ENCODE measurements at regions not wholly inside any gene's neighbourhood (a gene's known extent, or its start where the extent isn't known, plus 50 kb on each side); places are given as distances from the start of the nearest gene placed in this dataset.

DNA sequence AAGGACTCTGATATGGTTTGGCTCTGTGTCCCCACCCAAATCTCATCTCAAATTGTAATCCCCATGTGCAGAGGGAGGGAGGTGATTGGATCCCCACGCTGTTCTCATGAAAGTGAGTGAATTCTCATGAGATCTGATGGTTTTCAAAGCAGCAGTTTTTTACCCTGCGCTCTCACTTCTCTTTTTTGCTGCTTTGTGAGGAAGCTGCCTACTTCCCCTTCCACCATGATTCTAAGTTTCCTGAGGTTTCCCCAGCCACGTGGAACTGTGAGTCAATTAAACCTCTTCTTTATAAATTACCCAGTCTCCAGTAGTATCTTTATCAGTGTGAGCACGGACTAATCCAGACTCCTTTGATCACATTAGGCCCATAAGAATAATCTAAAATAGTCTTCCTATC is 719.7 kb upstream of the CDH8 start:
- H3K4me2 ChIP-seq (ENCODE audit: insufficient read depth, low read length, poor library complexity, severe bottlenecking): no peak overlapping the region
- WGBS, 2 donors (ENCODE audit: extremely low coverage in 2 of 2, insufficient read length in 2 of 2, insufficient replicate concordance in 1 of 2): no CpG with 5 or more reads among the region's 4 CpGs
- no peak overlapping the region for H4K91ac ChIP-seq (ENCODE audit: low read depth, low read length, poor library complexity)
- peak overlapping the region; percentile 49 for H2AFZ ChIP-seq (ENCODE audit: low read length)
- H3K27ac ChIP-seq (replicated peaks; ENCODE audit: low read length): no peak overlapping the region
- no peak overlapping the region for H3K4me3 ChIP-seq (ENCODE audit: low read length in 2 of 2)
- no peak overlapping the region for H3K9ac ChIP-seq (ENCODE audit: low read depth, low read length, poor library complexity)
- no peak overlapping the region for H4K8ac ChIP-seq (ENCODE audit: low read depth, low read length)
- H3K18ac ChIP-seq (ENCODE audit: low read length): no peak overlapping the region
- no peaks in the 10 kb centered on the region for H3K4me1 ChIP-seq (ENCODE audit: control insufficient read depth in 2 of 2, insufficient read depth in 1 of 2, low read depth in 1 of 2, low read length in 2 of 2)
- no peak overlapping the region for H3K4ac ChIP-seq (ENCODE audit: low read length)
- DNase-seq (ENCODE audit: low spot score): no peak
- H2BK12ac ChIP-seq (ENCODE audit: low read length): no peak overlapping the region
- H3K23ac ChIP-seq (ENCODE audit: low read depth, low read length, poor library complexity): no peak overlapping the region
- no peaks in the 10 kb centered on the region for H3K36me3 ChIP-seq (replicated peaks in 1 of 2; ENCODE audit: control insufficient read depth in 2 of 2, insufficient read depth in 2 of 2, low read length in 2 of 2)
- H2AK5ac ChIP-seq (ENCODE audit: low read depth, low read length): no peak overlapping the region
- H3K9me3 ChIP-seq (replicated peaks in 1 of 2; ENCODE audit: control insufficient read depth in 2 of 2, insufficient read depth in 1 of 2, low read depth in 1 of 2, low read length in 2 of 2): peaks cover 0 to 7% of the 10 kb centered on the region in 2 donors
- no peak overlapping the region for H2BK120ac ChIP-seq (ENCODE audit: low read depth, low read length)
- no peak overlapping the region for H2BK5ac ChIP-seq (ENCODE audit: low read length)
- H3K14ac ChIP-seq (ENCODE audit: low read length): no peak overlapping the region
- no peak overlapping the region for H2BK15ac ChIP-seq (ENCODE audit: low read length)
- H3K79me1 ChIP-seq (ENCODE audit: low read depth, low read length): no peaks in the 10 kb centered on the region
- no peaks in the 10 kb centered on the region for H3K27me3 ChIP-seq (ENCODE audit: control insufficient read depth in 3 of 3, insufficient read depth in 3 of 3, low read depth in 1 of 3, low read length in 3 of 3)

DNA sequence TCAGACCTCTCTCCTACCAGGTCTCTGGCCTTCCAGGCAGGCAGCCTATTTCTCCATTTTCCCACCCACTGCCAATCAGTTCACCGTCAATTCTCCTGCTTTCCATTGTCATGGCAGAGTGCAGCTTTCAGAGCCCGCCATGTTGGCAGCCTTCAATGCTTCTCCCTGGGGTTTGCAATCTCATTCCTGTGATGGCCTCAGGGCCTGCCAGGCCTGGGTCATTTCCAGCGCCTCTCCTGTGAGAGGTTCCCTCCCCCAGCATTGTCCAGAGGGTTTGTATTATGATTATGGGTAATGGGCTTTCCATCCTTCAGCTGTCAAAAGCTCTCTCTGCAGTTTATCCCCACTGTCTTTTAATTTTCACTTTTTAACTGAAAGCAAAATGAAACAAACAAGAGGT is 716.6 kb upstream of the CDH8 start:
- Histone ChIP-seq H2BK5ac (ENCODE audit: low read length) (no peak overlapping the region), H2BK120ac (ENCODE audit: low read depth, low read length) (no peak overlapping the region), H4K91ac (ENCODE audit: low read depth, low read length, poor library complexity) (no peak overlapping the region), H3K27me3 (ENCODE audit: control insufficient read depth in 3 of 3, insufficient read depth in 3 of 3, low read depth in 1 of 3, low read length in 3 of 3) (no peaks in the 10 kb centered on the region), H3K4me1 (ENCODE audit: control insufficient read depth in 2 of 2, insufficient read depth in 1 of 2, low read depth in 1 of 2, low read length in 2 of 2) (no peaks in the 10 kb centered on the region), H3K23ac (ENCODE audit: low read depth, low read length, poor library complexity) (no peak overlapping the region), H3K18ac (ENCODE audit: low read length) (no peak overlapping the region), H3K9me3 (replicated peaks in 1 of 2; ENCODE audit: control insufficient read depth in 2 of 2, insufficient read depth in 1 of 2, low read depth in 1 of 2, low read length in 2 of 2) (peaks cover 0 to 7% of the 10 kb centered on the region in 2 donors), H3K79me1 (ENCODE audit: low read depth, low read length) (no peaks in the 10 kb centered on the region), H4K8ac (ENCODE audit: low read depth, low read length) (no peak overlapping the region), H3K4ac (ENCODE audit: low read length) (no peak overlapping the region), H3K9ac (ENCODE audit: low read depth, low read length, poor library complexity) (no peak overlapping the region), H2BK15ac (ENCODE audit: low read length) (no peak overlapping the region), H3K14ac (ENCODE audit: low read length) (no peak overlapping the region), H3K36me3 (replicated peaks in 1 of 2; ENCODE audit: control insufficient read depth in 2 of 2, insufficient read depth in 2 of 2, low read length in 2 of 2) (no peaks in the 10 kb centered on the region), H2AK5ac (ENCODE audit: low read depth, low read length) (no peak overlapping the region), H3K4me3 (ENCODE audit: low read length in 2 of 2) (no peak overlapping the region), H2AFZ (ENCODE audit: low read length) (peak overlapping the region; percentile 79), H2BK12ac (ENCODE audit: low read length) (no peak overlapping the region), H3K27ac (replicated peaks; ENCODE audit: low read length) (no peak overlapping the region), H3K4me2 (ENCODE audit: insufficient read depth, low read length, poor library complexity, severe bottlenecking) (no peak overlapping the region)
- no peak for DNase-seq (ENCODE audit: low spot score)
- no CpG with 5 or more reads among the region's 3 CpGs for WGBS, 2 donors (ENCODE audit: extremely low coverage in 2 of 2, insufficient read length in 2 of 2, insufficient replicate concordance in 1 of 2)

DNA sequence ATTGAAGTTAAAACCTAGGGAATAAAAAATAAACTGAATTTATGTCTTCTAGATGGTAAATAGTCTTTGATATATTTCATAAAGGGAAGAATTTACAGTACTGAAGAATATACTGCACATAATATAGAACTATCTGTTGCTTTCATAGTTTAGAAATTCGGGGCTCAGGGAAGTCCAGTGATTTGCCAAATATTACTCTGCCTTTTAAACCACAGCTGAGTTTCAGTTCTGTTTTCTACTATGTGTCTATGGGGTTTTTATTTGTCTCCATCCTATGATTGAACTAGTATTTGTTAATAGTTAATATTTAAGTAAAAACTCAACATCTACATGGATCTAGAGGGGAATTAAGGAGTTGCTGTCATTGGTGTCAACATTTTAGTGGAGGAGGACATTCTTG is 715.0 kb upstream of the CDH8 start:
- Histone ChIP-seq H3K79me1 (ENCODE audit: low read depth, low read length) (no peaks in the 10 kb centered on the region), H4K8ac (ENCODE audit: low read depth, low read length) (no peak overlapping the region), H2AFZ (ENCODE audit: low read length) (no peak overlapping the region)

DNA sequence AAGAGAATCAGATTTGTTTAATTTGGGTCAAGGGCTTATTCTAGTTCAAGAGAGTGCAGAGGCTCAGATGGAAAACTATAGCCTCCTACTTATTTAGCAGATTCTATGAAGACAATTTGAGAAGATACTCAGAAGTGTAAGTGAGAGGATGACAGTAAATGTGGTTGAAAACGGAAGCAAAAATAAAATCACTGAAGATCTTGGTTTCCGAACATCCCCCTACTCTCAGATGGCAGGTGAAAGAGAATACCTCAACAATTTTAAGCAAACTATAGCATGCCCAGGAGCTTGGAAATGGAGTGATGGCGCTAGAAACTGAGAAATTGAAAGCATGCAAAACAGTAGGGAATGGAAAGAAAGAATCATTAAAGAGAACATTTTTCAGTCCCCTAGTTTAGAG is 705.5 kb upstream of the CDH8 start:
- Histone ChIP-seq H3K4me3 (ENCODE audit: low read length in 2 of 2) (no peak overlapping the region), H3K4ac (ENCODE audit: low read length) (no peak overlapping the region), H3K36me3 (replicated peaks in 1 of 2; ENCODE audit: control insufficient read depth in 2 of 2, insufficient read depth in 2 of 2, low read length in 2 of 2) (no peaks in the 10 kb centered on the region), H2BK5ac (ENCODE audit: low read length) (no peak overlapping the region), H2BK15ac (ENCODE audit: low read length) (no peak overlapping the region), H2AFZ (ENCODE audit: low read length) (peak overlapping the region; percentile 30), H2BK12ac (ENCODE audit: low read length) (no peak overlapping the region), H3K23ac (ENCODE audit: low read depth, low read length, poor library complexity) (no peak overlapping the region), H3K9ac (ENCODE audit: low read depth, low read length, poor library complexity) (no peak overlapping the region), H3K9me3 (replicated peaks in 1 of 2; ENCODE audit: control insufficient read depth in 2 of 2, insufficient read depth in 1 of 2, low read depth in 1 of 2, low read length in 2 of 2) (peaks cover 0 to 2% of the 10 kb centered on the region in 2 donors), H3K14ac (ENCODE audit: low read length) (no peak overlapping the region), H3K27ac (replicated peaks; ENCODE audit: low read length) (no peak overlapping the region), H3K27me3 (ENCODE audit: control insufficient read depth in 3 of 3, insufficient read depth in 3 of 3, low read depth in 1 of 3, low read length in 3 of 3) (no peaks in the 10 kb centered on the region), H2AK5ac (ENCODE audit: low read depth, low read length) (no peak overlapping the region), H2BK120ac (ENCODE audit: low read depth, low read length) (no peak overlapping the region), H3K4me2 (ENCODE audit: insufficient read depth, low read length, poor library complexity, severe bottlenecking) (no peak overlapping the region), H3K79me1 (ENCODE audit: low read depth, low read length) (no peaks in the 10 kb centered on the region), H3K4me1 (ENCODE audit: control insufficient read depth in 2 of 2, insufficient read depth in 1 of 2, low read depth in 1 of 2, low read length in 2 of 2) (no peaks in the 10 kb centered on the region), H4K8ac (ENCODE audit: low read depth, low read length) (no peak overlapping the region), H4K91ac (ENCODE audit: low read depth, low read length, poor library complexity) (no peak overlapping the region), H3K18ac (ENCODE audit: low read length) (no peak overlapping the region)
- no CpG with 5 or more reads among the region's 3 CpGs for WGBS, 2 donors (ENCODE audit: extremely low coverage in 2 of 2, insufficient read length in 2 of 2, insufficient replicate concordance in 1 of 2)
- DNase-seq (ENCODE audit: low spot score): no peak

More for the DNA sequence above, 715.0 kb upstream of the CDH8 start:
- Histone ChIP-seq H2BK12ac (ENCODE audit: low read length) (no peak overlapping the region), H3K27ac (replicated peaks; ENCODE audit: low read length) (no peak overlapping the region), H3K4me1 (ENCODE audit: control insufficient read depth in 2 of 2, insufficient read depth in 1 of 2, low read depth in 1 of 2, low read length in 2 of 2) (no peaks in the 10 kb centered on the region), H2BK15ac (ENCODE audit: low read length) (no peak overlapping the region), H2AK5ac (ENCODE audit: low read depth, low read length) (no peak overlapping the region), H3K36me3 (replicated peaks in 1 of 2; ENCODE audit: control insufficient read depth in 2 of 2, insufficient read depth in 2 of 2, low read length in 2 of 2) (no peaks in the 10 kb centered on the region), H3K23ac (ENCODE audit: low read depth, low read length, poor library complexity) (no peak overlapping the region), H2BK120ac (ENCODE audit: low read depth, low read length) (no peak overlapping the region), H3K9ac (ENCODE audit: low read depth, low read length, poor library complexity) (no peak overlapping the region), H3K9me3 (replicated peaks in 1 of 2; ENCODE audit: control insufficient read depth in 2 of 2, insufficient read depth in 1 of 2, low read depth in 1 of 2, low read length in 2 of 2) (peaks cover 0 to 7% of the 10 kb centered on the region in 2 donors), H3K27me3 (ENCODE audit: control insufficient read depth in 3 of 3, insufficient read depth in 3 of 3, low read depth in 1 of 3, low read length in 3 of 3) (no peaks in the 10 kb centered on the region), H4K91ac (ENCODE audit: low read depth, low read length, poor library complexity) (no peak overlapping the region), H2BK5ac (ENCODE audit: low read length) (no peak overlapping the region), H3K4me3 (ENCODE audit: low read length in 2 of 2) (no peak overlapping the region), H3K18ac (ENCODE audit: low read length) (no peak overlapping the region), H3K4ac (ENCODE audit: low read length) (no peak overlapping the region), H3K4me2 (ENCODE audit: insufficient read depth, low read length, poor library complexity, severe bottlenecking) (no peak overlapping the region), H3K14ac (ENCODE audit: low read length) (no peak overlapping the region)
- no peak for DNase-seq (ENCODE audit: low spot score)
- WGBS, 2 donors (ENCODE audit: extremely low coverage in 2 of 2, insufficient read length in 2 of 2, insufficient replicate concordance in 1 of 2): no CpG with 5 or more reads among the region's 1 CpG
